Transverse colon (tissue), 4 donors: ENCODE measurements at regions not wholly inside any gene's neighbourhood (a gene's known extent, or its start where the extent isn't known, plus 50 kb on each side); places are given as distances from the start of the nearest gene placed in this dataset.

Experiments
- CTCF ChIP-seq, 5 experiments: fragments of 200-600 bp in 3 of 5; fragments of 450-650 bp in 2 of 5; sonication (generic) in 3 of 5; IDR thresholded peaks; 1 replicate in 2 of 5; 2 replicates in 3 of 5; pipeline ENCODE4 v1.5.1; 2016 to 2017; ENCODE audit warnings: antibody characterized with exemption in 5 of 5, inconsistent platforms in 3 of 5, mild to moderate bottlenecking in 2 of 5, moderate library complexity in 1 of 5
- EP300 ChIP-seq: sonication (generic); formaldehyde crosslinking; IDR thresholded peaks from one replicate; pipeline ENCODE4 v1.6.1; 2017; ENCODE audit warnings: antibody characterized with exemption, low read depth
- POLR2A ChIP-seq: fragments of 450-650 bp; IDR thresholded peaks from one replicate; pipeline ENCODE4 v1.6.1; 2016; ENCODE audit warnings: antibody characterized with exemption, mild to moderate bottlenecking, moderate library complexity
- POLR2AphosphoS5 ChIP-seq, 3 donors: sonication (generic); formaldehyde crosslinking; IDR thresholded peaks; one replicate each; pipeline ENCODE4 v1.6.1; 2016; ENCODE audit warnings: antibody characterized with exemption in 3 of 3

- TF ChIP-seq CTCF (IDR thresholded peaks at IDR 0.05), result no peak
- TF ChIP-seq POLR2A, result no peak
- no peak for TF ChIP-seq POLR2AphosphoS5 (IDR thresholded peaks at IDR 0.05)
- no peak for TF ChIP-seq EP300
Observed at GRCh38 chr5:74401281-74401945, 239.1 kb downstream of the ENC1 start.
